UCSD-AML1 (cell line): ENCODE measurements at regions not wholly inside any gene's neighbourhood (a gene's known extent, or its start where the extent isn't known, plus 50 kb on each side); places are given as distances from the start of the nearest gene placed in this dataset.
"Not testable (repeated sequence)": the region's sequence is repeated elsewhere in the genome, so short reads cannot be mapped to it uniquely, and the experiment has no call there.

Experiments
- DNase-seq: peaks from one replicate; lab custom pipeline; 2025; ENCODE audit not compliant: unreplicated experiment; lab: John Stamatoyannopoulos, UW

DNA sequence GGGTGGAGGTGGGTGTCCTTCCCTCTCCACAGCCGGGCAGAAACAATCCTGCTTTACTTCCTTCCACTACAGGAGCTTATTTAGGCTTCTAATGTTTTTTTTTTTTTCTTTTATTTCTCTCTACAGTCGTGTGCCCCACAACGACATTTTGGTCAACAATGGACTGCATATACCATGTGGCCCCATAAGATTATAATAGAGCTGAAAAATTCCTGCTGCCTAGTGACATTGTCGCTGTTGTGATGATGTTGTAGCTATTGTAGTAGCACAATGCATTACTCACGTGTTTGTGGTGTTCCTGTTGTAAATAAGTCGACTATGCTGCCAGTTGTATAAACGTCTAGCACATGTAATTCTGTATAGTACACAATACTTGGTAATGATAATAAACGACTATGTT lies 153.7 kb downstream of the IL20RB start:
- DNase-seq, result no peak

DNA sequence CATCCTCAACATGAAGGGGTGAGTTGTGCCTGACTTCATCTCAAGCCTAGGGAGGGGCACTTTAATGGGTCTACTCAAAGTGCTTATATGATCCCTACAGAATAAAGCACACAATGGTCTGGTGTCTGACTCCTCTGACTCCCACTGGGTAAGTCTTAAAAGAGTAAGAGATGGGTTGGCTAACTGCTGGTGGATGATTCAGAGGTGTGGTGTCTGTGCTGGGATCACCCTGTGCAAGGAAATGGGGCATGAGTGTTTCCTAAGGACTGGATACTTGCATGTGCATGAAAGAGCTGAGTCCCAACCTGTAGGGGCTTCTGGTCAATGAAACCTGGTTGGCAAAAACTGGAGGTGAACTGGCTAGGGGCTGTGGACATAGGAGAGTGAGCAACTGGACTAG lies 158.8 kb downstream of the IL20RB start:
- no peak for DNase-seq

DNA sequence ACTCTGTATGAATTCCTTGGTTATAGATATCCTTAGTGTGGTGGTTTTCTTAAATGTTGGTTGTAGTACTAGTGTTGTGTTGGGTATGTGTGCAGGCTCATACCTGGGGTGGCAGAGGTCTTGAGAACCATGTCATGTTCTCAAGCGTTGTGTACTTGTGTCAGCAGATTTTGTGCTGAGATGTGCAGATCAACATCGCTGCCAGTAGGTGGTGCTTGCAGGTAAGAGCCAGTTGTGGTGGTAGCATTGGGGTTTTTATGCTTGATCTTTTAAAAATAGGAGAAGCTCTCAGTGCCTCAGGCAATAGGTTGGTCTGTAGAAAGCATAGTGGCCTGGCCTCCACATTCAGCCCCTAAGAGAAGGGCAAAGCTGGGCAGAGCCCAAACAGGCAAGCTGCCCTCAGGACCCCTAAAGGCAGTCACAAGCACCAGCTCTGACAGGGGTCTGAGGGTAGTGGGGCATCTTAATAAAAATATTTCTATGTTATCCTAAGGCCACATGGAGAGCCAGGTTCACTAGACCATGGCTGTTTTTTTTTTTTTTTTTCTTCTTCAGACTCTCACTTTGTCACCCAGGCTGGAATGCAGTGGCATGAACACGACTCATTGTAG lies 164.0 kb downstream of the IL20RB start:
- DNase-seq, result no peak

DNA sequence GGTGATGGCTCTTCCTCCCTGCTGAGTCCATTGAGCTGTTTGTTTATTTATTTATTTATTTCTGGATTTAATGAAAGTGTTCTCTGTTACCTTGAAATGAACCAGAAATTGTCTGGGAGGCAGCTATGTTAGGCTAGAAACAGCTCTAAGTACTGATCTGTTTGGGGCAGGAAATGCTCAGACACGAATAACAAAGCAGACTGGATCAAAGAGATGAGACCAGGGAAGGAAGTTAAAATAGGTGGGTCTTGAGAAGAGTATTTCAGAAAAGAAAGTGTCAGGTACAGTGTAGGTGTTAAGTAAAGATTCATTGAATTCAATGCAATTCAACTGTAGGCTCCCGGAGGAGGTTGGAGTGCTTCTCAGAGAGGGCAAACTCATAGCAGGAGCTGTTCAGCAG lies 173.3 kb downstream of the IL20RB start:
- no peak for DNase-seq

DNA sequence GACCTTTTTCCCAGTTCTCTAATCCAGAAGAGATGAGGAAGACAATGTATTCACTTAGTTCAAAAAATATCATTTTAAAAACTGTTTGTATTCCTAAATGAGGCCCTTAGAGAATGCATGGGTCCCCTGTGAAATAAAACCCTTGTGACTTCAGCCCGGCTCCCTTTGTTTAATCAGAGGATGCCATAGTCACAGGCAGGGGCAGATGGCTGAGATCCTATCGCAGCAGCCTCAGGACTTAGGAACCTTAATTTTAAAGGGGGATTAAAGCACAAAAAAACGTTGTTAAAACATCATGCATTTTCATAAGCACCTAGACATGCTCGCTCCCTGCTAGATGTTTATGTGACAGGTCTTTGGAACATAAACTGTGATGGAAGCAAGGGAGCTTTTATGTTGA lies 176.6 kb downstream of the IL20RB start:
- DNase-seq, result no peak

- DNase-seq, result no peak
Measured at GRCh38 chr3:137148406-137148805, 190.6 kb downstream of the IL20RB start.

DNA sequence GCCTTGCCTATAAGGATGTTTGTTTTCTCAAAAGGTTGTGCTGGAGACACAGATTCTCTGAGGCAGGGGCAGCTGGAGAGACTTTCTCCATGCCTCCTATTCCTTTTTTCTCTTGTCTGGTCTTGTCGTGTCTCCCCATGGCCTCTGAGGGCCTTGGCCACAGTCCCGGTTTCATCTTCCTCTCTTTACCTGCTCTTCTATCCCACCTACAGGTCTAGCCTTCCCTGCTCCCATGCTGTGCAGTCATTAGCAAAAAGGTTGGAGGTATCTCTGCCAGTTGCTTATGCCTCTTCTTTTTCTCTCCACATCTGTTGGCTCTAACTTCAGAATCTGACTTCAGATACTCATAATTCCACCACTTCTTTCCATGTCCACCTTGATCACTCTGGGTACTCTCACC lies 191.1 kb downstream of the IL20RB start:
- no peak for DNase-seq

DNA sequence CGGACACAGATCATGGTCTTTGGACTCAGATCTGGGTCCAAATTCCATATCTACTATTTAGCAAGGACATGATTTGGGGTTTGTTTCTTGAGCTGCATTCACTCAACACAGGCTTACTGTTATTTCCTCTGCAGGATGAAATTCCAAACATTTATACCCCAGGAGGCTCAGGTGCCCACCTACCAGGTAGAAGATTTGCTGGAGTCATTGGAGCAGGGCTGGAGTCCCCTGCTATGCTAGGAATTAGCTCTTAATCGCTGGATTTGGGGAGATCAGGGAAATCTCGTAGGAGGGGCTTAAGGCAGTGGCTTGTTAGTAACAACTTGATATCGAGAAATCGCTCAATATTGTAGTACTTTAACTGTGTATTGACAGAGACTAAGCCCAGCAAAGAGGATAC lies 193.0 kb downstream of the IL20RB start:
- no peak for DNase-seq

DNA sequence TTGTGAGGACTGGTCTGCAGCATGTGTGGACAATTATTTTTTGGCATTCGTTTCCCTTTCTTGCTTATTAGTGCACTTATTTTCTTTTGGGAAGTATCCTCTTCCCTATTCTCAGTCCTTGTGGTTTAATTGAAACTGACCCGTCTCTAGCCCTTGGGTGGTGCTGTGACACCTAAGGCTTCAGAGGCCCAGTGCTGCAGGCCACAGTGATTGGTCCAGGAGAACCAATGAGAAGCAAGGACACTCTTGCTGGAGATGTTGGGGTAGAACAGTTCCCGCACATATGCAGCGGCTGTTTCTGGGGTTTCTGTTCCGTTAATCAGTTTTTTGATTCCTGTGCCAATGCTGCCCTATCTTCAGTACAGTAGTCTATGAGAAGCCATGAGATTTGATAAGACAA lies 195.3 kb downstream of the IL20RB start:
- DNase-seq, result not testable (repeated sequence)

- DNase-seq, result no peak
Measured at GRCh38 chr3:137163241-137163871, 205.6 kb downstream of the IL20RB start.

DNA sequence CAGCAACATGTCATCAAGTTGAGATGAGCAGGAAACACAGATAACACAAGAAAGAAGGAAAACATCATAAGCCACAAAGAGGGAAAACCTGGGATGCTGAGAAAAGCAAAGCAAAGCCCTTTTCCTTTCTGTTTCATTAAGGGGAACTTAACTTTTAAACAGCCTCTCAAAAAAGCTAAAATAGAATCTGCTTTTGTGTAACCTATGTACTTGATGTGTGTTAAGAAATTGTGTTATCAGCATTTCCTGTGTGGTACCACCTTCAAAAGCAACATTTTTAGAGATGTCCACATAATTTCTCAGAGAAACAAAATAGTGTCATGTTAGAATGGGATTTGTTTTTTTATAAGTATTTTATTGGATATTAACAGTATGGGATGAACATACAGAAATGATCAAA lies 206.2 kb downstream of the IL20RB start:
- DNase-seq, result no peak

- no peak for DNase-seq
Measured at GRCh38 chr3:137165117-137165806, 207.5 kb downstream of the IL20RB start.

GRCh38 chr3:137171834-137172603 lies 214.2 kb downstream of the IL20RB start:
- no peak for DNase-seq

GRCh38 chr3:137172728-137173127 lies 214.9 kb downstream of the IL20RB start:
- no peak for DNase-seq

DNA sequence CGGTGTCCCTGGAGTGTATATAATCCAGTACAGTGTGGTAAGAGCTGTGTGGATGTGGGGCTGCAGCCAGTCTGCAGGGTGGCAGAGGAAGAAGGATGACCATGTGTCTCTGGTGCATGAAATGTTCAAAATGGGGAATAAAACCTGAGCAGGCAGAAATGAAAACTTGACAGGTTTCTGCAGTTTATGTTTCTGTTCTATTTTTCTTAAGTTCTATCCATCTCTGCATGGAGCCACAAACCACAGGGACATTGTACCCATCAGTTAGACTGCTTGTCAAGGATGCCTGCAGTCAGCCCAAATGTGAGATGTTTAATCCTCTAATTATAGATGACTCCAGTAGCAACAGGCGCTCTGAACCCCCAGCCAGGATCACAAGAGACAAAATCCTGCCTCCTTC lies 216.7 kb downstream of the IL20RB start:
- no peak for DNase-seq

- no peak for DNase-seq
Measured at GRCh38 chr3:137180220-137180619, 222.4 kb downstream of the IL20RB start.

- no peak for DNase-seq
Measured at GRCh38 chr3:137191133-137191923, 233.5 kb downstream of the IL20RB start.

- no peak for DNase-seq
Measured at GRCh38 chr3:137191951-137192350, 234.2 kb downstream of the IL20RB start.

DNA sequence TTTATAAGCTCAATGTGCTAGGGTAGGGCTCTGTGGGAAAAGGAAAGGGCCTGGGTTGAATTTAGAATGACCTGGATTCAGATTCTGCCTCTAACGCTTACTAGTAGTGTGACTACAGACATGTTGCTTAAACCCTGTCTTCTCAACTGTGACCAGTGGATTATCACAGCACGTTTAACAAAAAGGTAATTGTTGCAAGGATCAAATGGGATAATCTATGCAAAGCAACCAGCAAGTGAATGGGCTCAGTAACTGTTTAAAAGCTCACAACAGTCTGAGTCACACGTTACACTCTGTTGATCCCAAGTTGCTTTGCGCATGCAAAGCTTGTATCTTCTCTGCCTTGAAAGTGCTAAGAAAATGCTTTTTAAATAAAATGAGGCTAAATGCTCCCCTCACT lies 236.5 kb downstream of the IL20RB start:
- DNase-seq, result no peak

DNA sequence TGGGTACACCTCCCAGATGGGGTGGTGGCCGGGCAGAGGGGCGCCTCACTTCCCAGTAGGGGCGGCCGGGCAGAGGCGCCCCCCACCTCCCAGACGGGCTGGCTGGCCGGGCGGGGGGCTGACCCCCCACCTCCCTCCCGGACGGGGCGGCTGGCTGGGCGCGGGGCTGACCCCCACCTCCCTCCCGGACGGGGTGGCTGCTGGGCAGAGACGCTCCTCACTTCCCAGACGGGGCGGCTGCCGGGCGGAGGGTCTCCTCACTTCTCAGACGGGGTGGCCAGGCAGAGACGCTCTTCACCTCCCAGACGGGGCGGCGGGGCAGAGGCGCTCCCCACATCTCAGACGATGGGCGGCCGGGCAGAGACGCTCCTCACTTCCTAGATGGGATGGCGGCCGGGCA lies 240.6 kb downstream of the IL20RB start:
- DNase-seq, result not testable (repeated sequence)

- DNase-seq, result no peak
Measured at GRCh38 chr3:137199678-137200077, 241.9 kb downstream of the IL20RB start.
